ENCODE measurements at regions not wholly inside any gene's neighbourhood (a gene's known extent, or its start where the extent isn't known, plus 50 kb on each side); places are given as distances from the start of the nearest gene placed in this dataset.

DNA sequence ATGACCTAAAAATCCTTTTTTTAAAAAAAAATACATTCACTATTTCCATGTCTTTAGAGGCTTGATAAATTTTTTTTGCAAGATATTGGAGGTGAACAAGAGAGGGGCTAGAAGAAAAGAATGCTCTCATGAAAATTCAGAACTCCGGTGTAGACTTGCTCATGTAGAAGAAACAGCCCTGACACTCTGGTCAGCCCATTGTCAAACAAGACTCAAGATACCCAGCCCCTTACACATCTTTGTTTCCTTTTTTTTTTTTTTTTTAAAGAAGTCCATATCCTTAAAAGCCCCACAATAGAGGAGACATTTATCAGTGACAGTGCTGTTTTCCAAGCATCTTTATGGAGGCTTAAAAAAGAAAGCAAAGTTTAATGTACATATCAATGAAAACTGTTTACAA lies 196.8 kb upstream of the RORA start:
- intact Hi-C loops (cut with micrococcal nuclease; ENCODE audit: unreplicated experiment), result no loop called here
- H3K4me3 ChIP-seq (ENCODE audit: low read depth, low read length), result no peak overlapping the region
- Mint-ChIP-seq H3K4me3 (ENCODE audit: unreplicated experiment) (no peak overlapping the region), H3K27me3 (ENCODE audit: insufficient read depth, unreplicated experiment) (peaks cover 5% of the 10 kb centered on the region), H3K36me3 (ENCODE audit: insufficient read depth, unreplicated experiment) (no peaks in the 10 kb centered on the region), H3K9me3 (ENCODE audit: unreplicated experiment) (no peaks in the 10 kb centered on the region), H3K4me1 (ENCODE audit: low read depth, unreplicated experiment) (no peaks in the 10 kb centered on the region), H3K27ac (ENCODE audit: unreplicated experiment) (no peak overlapping the region)
- no peaks in the 10 kb centered on the region for H3K27me3 ChIP-seq (replicated peaks; ENCODE audit: control insufficient read depth, insufficient read depth, low read length)
- no peaks in the 10 kb centered on the region for H3K4me1 ChIP-seq
- no peak for DNase-seq
- ChIA-PET POLR2A (no interaction called here), CTCF (no interaction called here)
- TF ChIP-seq, protein P1, sequence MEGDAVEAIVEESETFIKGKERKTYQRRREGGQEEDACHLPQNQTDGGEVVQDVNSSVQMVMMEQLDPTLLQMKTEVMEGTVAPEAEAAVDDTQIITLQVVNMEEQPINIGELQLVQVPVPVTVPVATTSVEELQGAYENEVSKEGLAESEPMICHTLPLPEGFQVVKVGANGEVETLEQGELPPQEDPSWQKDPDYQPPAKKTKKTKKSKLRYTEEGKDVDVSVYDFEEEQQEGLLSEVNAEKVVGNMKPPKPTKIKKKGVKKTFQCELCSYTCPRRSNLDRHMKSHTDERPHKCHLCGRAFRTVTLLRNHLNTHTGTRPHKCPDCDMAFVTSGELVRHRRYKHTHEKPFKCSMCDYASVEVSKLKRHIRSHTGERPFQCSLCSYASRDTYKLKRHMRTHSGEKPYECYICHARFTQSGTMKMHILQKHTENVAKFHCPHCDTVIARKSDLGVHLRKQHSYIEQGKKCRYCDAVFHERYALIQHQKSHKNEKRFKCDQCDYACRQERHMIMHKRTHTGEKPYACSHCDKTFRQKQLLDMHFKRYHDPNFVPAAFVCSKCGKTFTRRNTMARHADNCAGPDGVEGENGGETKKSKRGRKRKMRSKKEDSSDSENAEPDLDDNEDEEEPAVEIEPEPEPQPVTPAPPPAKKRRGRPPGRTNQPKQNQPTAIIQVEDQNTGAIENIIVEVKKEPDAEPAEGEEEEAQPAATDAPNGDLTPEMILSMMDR (IDR thresholded peaks at IDR 0.05; ENCODE audit: insufficient read depth in 1 of 2, low read depth in 1 of 2, low read length in 1 of 2, severe bottlenecking in 1 of 2, unreplicated experiment in 1 of 2), result no peak
- no TSS peak for BruUV-seq (replicated peaks)
- no peaks in the 10 kb centered on the region for H3K9me3 ChIP-seq
- H3K36me3 ChIP-seq (ENCODE audit: control insufficient read depth, insufficient read depth, low read length), result no peaks in the 10 kb centered on the region

- Mint-ChIP-seq H3K36me3 (ENCODE audit: insufficient read depth, unreplicated experiment) (no peaks in the 10 kb centered on the region), H3K4me1 (ENCODE audit: low read depth, unreplicated experiment) (no peaks in the 10 kb centered on the region), H3K27me3 (ENCODE audit: insufficient read depth, unreplicated experiment) (peaks cover 8% of the 10 kb centered on the region), H3K4me3 (ENCODE audit: unreplicated experiment) (no peak overlapping the region), H3K9me3 (ENCODE audit: unreplicated experiment) (no peaks in the 10 kb centered on the region), H3K27ac (ENCODE audit: unreplicated experiment) (no peak overlapping the region)
- no peak for DNase-seq
- no TSS peak for BruUV-seq (replicated peaks)
- ChIA-PET POLR2A (no interaction called here), CTCF (no interaction called here)
- Histone ChIP-seq H3K9me3 (no peaks in the 10 kb centered on the region), H3K4me3 (ENCODE audit: low read depth, low read length) (no peak overlapping the region), H3K27me3 (replicated peaks; ENCODE audit: control insufficient read depth, insufficient read depth, low read length) (no peaks in the 10 kb centered on the region; the same call in 1 of the 2 replicates), H3K36me3 (ENCODE audit: control insufficient read depth, insufficient read depth, low read length) (no peaks in the 10 kb centered on the region), H3K4me1 (no peaks in the 10 kb centered on the region)
- intact Hi-C loops (cut with micrococcal nuclease; ENCODE audit: unreplicated experiment), result no loop called here
- TF ChIP-seq, protein P1 (IDR thresholded peaks at IDR 0.05; ENCODE audit: insufficient read depth in 1 of 2, low read depth in 1 of 2, low read length in 1 of 2, severe bottlenecking in 1 of 2, unreplicated experiment in 1 of 2), result no peak
Measured at GRCh38 chr15:61422773-61423172, 193.7 kb upstream of the RORA start.

- Mint-ChIP-seq H3K4me3 (ENCODE audit: unreplicated experiment) (no peak overlapping the region), H3K4me1 (ENCODE audit: low read depth, unreplicated experiment) (no peaks in the 10 kb centered on the region), H3K36me3 (ENCODE audit: insufficient read depth, unreplicated experiment) (no peaks in the 10 kb centered on the region), H3K9me3 (ENCODE audit: unreplicated experiment) (no peaks in the 10 kb centered on the region), H3K27ac (ENCODE audit: unreplicated experiment) (no peak overlapping the region), H3K27me3 (ENCODE audit: insufficient read depth, unreplicated experiment) (peaks cover 12% of the 10 kb centered on the region)
- TF ChIP-seq, protein P1 (IDR thresholded peaks at IDR 0.05; ENCODE audit: insufficient read depth in 1 of 2, low read depth in 1 of 2, low read length in 1 of 2, severe bottlenecking in 1 of 2, unreplicated experiment in 1 of 2), result no peak
- DNase-seq, result no peak
- Histone ChIP-seq H3K4me1 (no peaks in the 10 kb centered on the region), H3K9me3 (no peaks in the 10 kb centered on the region), H3K4me3 (ENCODE audit: low read depth, low read length) (no peak overlapping the region), H3K36me3 (ENCODE audit: control insufficient read depth, insufficient read depth, low read length) (no peaks in the 10 kb centered on the region), H3K27me3 (replicated peaks; ENCODE audit: control insufficient read depth, insufficient read depth, low read length) (no peaks in the 10 kb centered on the region; the same call in 1 of the 2 replicates)
- POLR2A ChIA-PET, result no interaction called here
- CTCF ChIA-PET, result no interaction called here
- intact Hi-C loops (cut with micrococcal nuclease; ENCODE audit: unreplicated experiment), result no loop called here
- no TSS peak for BruUV-seq (replicated peaks)
Measured at GRCh38 chr15:61421938-61422337, 192.8 kb upstream of the RORA start.

Data from Caco-2 (cell line).